Muscle layer of duodenum (tissue), 2 donors: ENCODE measurements at regions not wholly inside any gene's neighbourhood (a gene's known extent, or its start where the extent isn't known, plus 50 kb on each side); places are given as distances from the start of the nearest gene placed in this dataset.

ENCODE experiments used
- H3K27ac ChIP-seq: one replicate; pipeline ENCODE4 v1.7.0; 2013; ENCODE audit warnings: mild to moderate bottlenecking, low read length
- H3K27me3 ChIP-seq: one replicate; pipeline ENCODE4 v1.7.0; 2013; ENCODE audit warnings: low read depth, mild to moderate bottlenecking, control low read depth, low read length
- H3K36me3 ChIP-seq, 2 donors: one replicate each; pipeline ENCODE4 v1.7.0; 2013; ENCODE audit warnings: low read length in 2 of 2, control low read depth in 1 of 2, mild to moderate bottlenecking in 1 of 2; ENCODE audit not compliant: insufficient read depth in 2 of 2, control insufficient read depth in 1 of 2
- H3K4me1 ChIP-seq, 2 donors: one replicate each; pipeline ENCODE4 v1.7.0; 2013; ENCODE audit warnings: low read length in 2 of 2, mild to moderate bottlenecking in 2 of 2, control low read depth in 1 of 2, moderate library complexity in 1 of 2; ENCODE audit not compliant: insufficient read depth in 2 of 2, control insufficient read depth in 1 of 2
- H3K4me3 ChIP-seq, 2 donors: one replicate each; pipeline ENCODE4 v1.7.0; 2013; ENCODE audit warnings: low read length in 2 of 2, low read depth in 1 of 2, mild to moderate bottlenecking in 1 of 2
- H3K9me3 ChIP-seq, 2 donors: one replicate each; pipeline ENCODE4 v1.7.0; 2013; ENCODE audit warnings: low read length in 2 of 2, control low read depth in 1 of 2, mild to moderate bottlenecking in 1 of 2; ENCODE audit not compliant: control insufficient read depth in 1 of 2
- donor health status: healthy.

- H3K4me3 ChIP-seq = no peak overlapping the region
- no peak overlapping the region for H3K27ac ChIP-seq
- H3K36me3 ChIP-seq = no peaks in the 10 kb centered on the region
- H3K9me3 ChIP-seq = peaks cover 0 to 3% of the 10 kb centered on the region in 2 donors
- H3K4me1 ChIP-seq = no peaks in the 10 kb centered on the region
- no peaks in the 10 kb centered on the region for H3K27me3 ChIP-seq
Observed at GRCh38 chr5:21121213-21121612, 1133.2 kb upstream of the CDH18 start.

DNA sequence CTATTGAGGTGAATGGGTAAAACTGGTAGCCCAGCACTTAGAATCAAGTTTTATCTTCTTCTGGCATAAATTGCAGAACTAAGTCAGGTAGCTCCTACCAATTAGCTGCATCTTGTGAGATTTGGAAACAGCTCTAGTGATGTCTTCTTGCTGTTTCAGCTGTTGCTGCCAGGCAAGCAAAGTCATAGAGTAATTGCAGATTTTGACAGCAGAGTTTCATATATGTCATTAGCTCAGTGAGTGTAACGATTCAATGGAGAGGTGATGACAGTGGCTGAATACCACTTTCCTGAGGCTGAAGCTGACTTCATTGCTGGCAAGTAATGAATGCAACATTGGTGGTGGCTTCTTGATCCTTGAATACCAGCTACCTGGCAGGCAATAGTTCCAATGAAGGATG is 1109.7 kb upstream of the CDH18 start:
- Histone ChIP-seq H3K36me3 (no peaks in the 10 kb centered on the region), H3K4me1 (no peaks in the 10 kb centered on the region), H3K9me3 (no peaks in the 10 kb centered on the region), H3K27ac (no peak overlapping the region), H3K4me3 (no peak overlapping the region), H3K27me3 (no peaks in the 10 kb centered on the region)

DNA sequence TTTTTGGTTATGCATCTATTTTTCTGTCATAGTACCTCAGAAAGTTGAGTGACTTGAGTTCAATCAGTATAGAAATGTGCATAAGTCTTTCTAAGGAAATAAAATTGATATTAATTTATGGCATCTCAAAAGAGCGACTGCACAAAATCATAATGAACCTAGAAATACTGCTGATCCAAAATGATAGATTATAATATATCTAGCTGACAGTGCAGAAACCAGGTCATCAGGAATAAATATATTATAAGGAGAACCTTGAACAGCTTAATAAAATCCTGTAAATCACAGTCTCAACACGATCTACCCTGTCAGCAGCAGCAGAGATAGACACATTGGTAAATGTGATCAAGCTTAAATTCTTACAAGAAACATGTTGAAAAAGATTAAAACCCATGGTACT is 1106.6 kb upstream of the CDH18 start:
- Histone ChIP-seq H3K4me1 (no peaks in the 10 kb centered on the region), H3K4me3 (no peak overlapping the region), H3K27me3 (no peaks in the 10 kb centered on the region), H3K27ac (no peak overlapping the region), H3K9me3 (no peaks in the 10 kb centered on the region), H3K36me3 (no peaks in the 10 kb centered on the region)

GRCh38 chr5:21087766-21088165 is 1099.8 kb upstream of the CDH18 start:
- Histone ChIP-seq H3K9me3 (no peaks in the 10 kb centered on the region), H3K27me3 (no peaks in the 10 kb centered on the region), H3K4me1 (no peaks in the 10 kb centered on the region), H3K36me3 (no peaks in the 10 kb centered on the region), H3K27ac (no peak overlapping the region), H3K4me3 (no peak overlapping the region)

DNA sequence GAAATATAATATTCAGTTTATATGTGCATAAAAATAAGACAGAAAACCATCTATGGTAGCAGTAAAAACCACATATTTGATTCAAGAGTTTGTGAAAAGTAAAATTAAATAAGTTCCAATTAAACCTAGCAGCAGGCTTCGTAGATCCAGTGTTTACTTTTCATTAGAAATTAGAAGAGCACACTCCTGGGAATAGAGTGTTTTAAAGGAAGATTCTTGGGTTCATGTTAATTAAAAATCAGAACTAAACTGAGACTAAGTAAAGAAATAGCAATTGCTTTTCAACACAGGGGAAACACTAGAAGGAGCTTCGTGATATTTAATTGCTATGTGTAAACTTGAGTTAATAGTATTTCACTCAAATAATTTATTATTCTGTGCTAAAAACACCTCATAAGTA is 1097.8 kb upstream of the CDH18 start:
- H3K4me1 ChIP-seq = no peaks in the 10 kb centered on the region
- no peak overlapping the region for H3K27ac ChIP-seq

DNA sequence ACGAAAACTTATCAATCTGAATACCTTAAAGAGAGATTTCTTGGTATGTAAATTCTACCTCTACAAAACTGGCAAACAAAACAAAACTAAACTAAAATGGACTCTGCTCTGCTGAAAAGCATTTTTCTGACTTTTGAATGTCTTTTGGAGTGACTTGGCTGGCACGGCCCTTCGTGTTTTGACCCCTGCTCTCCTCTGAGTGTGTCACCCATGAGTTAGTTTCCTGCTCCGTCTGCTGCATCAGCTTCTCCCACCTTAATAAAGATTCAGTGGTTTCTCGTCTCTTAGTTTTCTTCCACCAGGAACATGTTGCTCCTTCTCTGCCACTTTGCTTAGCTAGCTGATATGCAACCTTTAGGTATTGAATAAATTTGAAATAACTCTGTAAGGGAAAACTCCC is 1084.0 kb upstream of the CDH18 start:
- Histone ChIP-seq H3K4me1 (no peaks in the 10 kb centered on the region), H3K27ac (no peak overlapping the region), H3K27me3 (no peaks in the 10 kb centered on the region), H3K36me3 (no peaks in the 10 kb centered on the region), H3K9me3 (no peaks in the 10 kb centered on the region), H3K4me3 (no peak overlapping the region)

More for the DNA sequence above, 1097.8 kb upstream of the CDH18 start:
- Histone ChIP-seq H3K4me3 (no peak overlapping the region), H3K9me3 (peaks cover 0 to 2% of the 10 kb centered on the region in 2 donors), H3K27me3 (no peaks in the 10 kb centered on the region), H3K36me3 (no peaks in the 10 kb centered on the region)

GRCh38 chr5:21071421-21071820 is 1083.4 kb upstream of the CDH18 start:
- Histone ChIP-seq H3K4me3 (no peak overlapping the region), H3K27me3 (no peaks in the 10 kb centered on the region), H3K27ac (no peak overlapping the region), H3K36me3 (no peaks in the 10 kb centered on the region), H3K9me3 (no peaks in the 10 kb centered on the region), H3K4me1 (no peaks in the 10 kb centered on the region)

DNA sequence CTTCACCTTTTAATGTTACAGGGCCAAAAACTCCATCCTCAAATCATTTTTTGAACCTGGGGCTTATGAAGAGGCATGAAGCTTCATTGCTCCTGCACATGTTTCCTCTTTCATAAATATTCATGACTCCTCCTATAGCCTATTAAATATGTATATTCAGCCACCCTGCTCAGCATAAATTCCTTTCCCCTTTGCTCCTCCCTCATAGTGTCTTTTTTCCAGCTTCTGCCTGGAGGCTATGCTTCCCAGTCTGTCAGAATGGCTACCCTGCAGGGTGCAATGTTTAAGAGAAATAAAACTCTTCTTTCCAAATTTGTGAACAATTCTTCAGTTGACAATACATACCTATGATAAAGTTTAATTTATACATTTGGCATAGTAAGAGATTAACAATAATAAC is 1082.9 kb upstream of the CDH18 start:
- Histone ChIP-seq H3K27ac (no peak overlapping the region), H3K9me3 (no peaks in the 10 kb centered on the region), H3K36me3 (no peaks in the 10 kb centered on the region), H3K4me1 (no peaks in the 10 kb centered on the region), H3K27me3 (no peaks in the 10 kb centered on the region), H3K4me3 (no peak overlapping the region)

GRCh38 chr5:21067724-21068123 is 1079.7 kb upstream of the CDH18 start:
- Histone ChIP-seq H3K27ac (no peak overlapping the region), H3K9me3 (peaks cover 0 to 5% of the 10 kb centered on the region in 2 donors), H3K27me3 (no peaks in the 10 kb centered on the region), H3K4me1 (no peaks in the 10 kb centered on the region), H3K36me3 (no peaks in the 10 kb centered on the region), H3K4me3 (no peak overlapping the region)

- no peaks in the 10 kb centered on the region for H3K27me3 ChIP-seq
- no peaks in the 10 kb centered on the region for H3K4me1 ChIP-seq
- H3K9me3 ChIP-seq = peaks cover 0 to 11% of the 10 kb centered on the region in 2 donors
- H3K27ac ChIP-seq = no peak overlapping the region
- no peaks in the 10 kb centered on the region for H3K36me3 ChIP-seq
- H3K4me3 ChIP-seq = no peak overlapping the region
Observed at GRCh38 chr5:21063146-21063545, 1075.1 kb upstream of the CDH18 start.

DNA sequence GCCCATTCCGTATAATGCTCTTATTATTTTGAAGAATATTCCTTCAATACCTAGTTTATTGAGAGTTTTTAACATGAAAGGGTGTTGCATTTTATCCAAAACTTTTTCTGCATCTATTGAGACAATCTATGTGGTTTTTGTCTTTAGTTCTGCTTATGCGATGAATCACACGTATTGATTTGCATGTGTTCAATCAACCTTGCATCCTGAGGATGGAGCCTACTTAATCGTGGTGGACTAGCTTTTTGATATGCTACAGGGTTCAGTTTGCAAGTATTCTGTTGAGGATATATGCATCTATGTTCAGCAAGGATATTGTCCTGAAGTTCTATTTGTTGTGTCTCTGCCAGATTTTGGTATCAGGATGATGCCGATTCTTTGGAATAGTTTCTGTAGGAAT is 1070.3 kb upstream of the CDH18 start:
- Histone ChIP-seq H3K9me3 (peaks cover 0 to 10% of the 10 kb centered on the region in 2 donors), H3K4me1 (no peaks in the 10 kb centered on the region), H3K27ac (no peak overlapping the region), H3K27me3 (no peaks in the 10 kb centered on the region), H3K36me3 (no peaks in the 10 kb centered on the region), H3K4me3 (no peak overlapping the region)

DNA sequence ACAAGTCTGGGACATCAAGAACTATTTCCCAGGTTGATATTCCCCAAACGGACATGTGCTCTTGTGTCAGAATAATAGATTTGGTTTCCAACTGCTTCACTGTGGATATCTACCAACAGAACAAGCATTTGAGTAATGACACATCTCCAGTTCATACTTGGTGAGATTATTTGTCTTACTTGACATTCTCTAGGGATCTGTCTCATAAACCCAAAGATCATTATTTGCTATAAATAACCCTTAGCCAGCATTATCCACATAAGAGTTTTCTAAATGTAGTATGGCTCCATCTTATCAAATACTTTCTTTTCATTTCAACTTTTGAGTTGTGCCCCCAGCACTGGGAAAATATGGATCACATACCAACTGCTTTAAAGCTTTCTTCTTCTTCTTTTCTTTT is 1063.9 kb upstream of the CDH18 start:
- Histone ChIP-seq H3K27ac (no peak overlapping the region), H3K27me3 (no peaks in the 10 kb centered on the region), H3K9me3 (no peaks in the 10 kb centered on the region), H3K36me3 (no peaks in the 10 kb centered on the region), H3K4me3 (no peak overlapping the region), H3K4me1 (no peaks in the 10 kb centered on the region)
